ENCODE measurements at regions not wholly inside any gene's neighbourhood (a gene's known extent, or its start where the extent isn't known, plus 50 kb on each side); places are given as distances from the start of the nearest gene placed in this dataset.
A peak's percentile ranks its signal among the peaks of the same experiment; 100 is the strongest.

DNA sequence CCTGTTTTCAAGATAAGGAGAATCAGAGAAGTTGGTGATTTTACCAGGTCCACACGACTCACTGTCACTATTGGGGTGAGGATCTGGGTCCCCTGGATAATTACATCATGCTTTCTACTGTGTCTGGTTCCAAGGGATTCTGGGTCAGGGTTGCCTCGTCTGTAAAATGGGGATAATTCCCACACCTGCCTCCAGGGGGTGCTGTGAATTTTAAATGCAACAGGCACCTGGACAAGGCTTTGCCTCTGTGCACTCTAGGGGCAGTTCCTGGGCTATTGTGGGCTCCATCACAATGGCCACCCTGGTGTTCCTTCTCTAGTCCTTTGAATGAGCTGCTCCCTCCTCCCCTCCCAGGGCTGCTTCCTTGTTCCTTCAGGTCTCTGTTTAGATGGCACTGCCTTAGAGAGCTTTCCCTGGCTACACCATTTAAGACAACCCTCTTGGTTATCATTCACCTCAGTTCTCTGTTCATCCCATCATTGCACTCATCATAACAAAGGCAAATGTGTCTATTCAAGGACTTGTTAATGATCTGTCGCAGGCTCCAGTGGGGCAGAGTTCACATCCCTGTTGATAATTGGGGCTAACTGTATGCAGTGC is 178.6 kb downstream of the MIAT start:
- TF ChIP-seq, protein P1, sequence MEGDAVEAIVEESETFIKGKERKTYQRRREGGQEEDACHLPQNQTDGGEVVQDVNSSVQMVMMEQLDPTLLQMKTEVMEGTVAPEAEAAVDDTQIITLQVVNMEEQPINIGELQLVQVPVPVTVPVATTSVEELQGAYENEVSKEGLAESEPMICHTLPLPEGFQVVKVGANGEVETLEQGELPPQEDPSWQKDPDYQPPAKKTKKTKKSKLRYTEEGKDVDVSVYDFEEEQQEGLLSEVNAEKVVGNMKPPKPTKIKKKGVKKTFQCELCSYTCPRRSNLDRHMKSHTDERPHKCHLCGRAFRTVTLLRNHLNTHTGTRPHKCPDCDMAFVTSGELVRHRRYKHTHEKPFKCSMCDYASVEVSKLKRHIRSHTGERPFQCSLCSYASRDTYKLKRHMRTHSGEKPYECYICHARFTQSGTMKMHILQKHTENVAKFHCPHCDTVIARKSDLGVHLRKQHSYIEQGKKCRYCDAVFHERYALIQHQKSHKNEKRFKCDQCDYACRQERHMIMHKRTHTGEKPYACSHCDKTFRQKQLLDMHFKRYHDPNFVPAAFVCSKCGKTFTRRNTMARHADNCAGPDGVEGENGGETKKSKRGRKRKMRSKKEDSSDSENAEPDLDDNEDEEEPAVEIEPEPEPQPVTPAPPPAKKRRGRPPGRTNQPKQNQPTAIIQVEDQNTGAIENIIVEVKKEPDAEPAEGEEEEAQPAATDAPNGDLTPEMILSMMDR (IDR thresholded peaks at IDR 0.05): peak; percentile 68
- no peak for TF ChIP-seq EZH2 (IDR thresholded peaks at IDR 0.05; ENCODE audit: borderline replicate concordance, insufficient read depth, low read depth, low read length, poor library complexity, severe bottlenecking)
